Kasumi-1 (cell line): ENCODE measurements at regions not wholly inside any gene's neighbourhood (a gene's known extent, or its start where the extent isn't known, plus 50 kb on each side); places are given as distances from the start of the nearest gene placed in this dataset.
A peak's percentile ranks its signal among the peaks of the same experiment; 100 is the strongest.

Source experiments
- DNase-seq, 2 experiments: peaks; one replicate each; lab custom pipeline; 2025; lab: John Stamatoyannopoulos, UW

DNA sequence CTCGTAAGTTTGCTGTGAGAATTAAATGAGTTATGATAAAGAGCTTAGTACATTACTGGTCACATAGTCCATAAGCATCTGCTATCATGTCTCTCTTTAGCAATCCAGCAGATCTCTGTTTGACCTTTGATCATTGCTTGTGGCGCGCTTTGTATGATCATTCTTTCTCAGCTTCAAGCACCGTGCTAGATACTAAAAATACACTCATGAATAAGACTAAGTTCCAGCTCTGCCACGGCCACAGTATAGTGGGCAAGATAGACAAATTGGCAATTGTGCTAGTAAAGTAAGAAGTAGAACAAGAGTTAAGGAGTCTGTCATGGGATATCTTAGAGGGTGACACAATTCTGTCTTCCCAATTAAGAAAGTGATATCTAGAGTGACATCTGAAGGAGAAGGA, 75.2 kb upstream of the ADGRF1 start:
- no peak for DNase-seq

DNA sequence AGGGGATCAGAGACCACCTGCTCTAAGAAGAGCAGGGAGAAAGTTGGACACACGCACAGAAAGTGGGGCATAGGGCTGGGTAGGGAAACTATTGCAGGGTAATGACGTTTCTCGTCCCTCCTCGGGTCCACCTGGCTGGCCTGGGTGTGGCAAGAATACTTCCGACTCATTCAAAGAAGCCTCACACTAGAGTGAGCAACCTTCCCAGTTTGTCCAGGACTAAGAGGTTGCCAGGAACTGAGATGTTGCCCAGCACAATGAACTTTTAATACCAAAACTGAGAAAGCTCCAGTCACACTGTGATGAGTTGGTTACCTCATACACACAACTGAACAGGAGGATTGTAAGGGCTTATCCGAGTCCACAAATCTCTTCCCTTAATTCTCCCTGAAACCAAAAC, 74.5 kb upstream of the ADGRF1 start:
- no peak for DNase-seq

DNA sequence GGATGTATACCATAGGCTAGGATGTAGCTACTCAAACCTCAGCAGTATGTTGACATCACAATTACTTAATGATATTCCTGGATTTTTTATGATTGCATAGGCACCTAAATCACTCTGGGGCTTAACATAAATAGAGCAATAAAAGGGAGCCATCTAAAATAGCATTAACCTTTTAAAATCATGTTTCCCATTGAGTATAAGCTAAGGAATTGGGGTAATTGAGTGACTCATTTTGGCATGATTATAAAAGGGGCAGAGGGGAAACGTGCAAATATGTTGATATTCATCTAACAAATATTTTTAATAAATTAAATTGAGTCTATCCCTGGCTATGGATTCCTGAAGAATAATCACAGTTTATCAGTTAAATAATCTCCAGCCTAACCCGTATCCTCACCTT, 74.0 kb upstream of the ADGRF1 start:
- no peak for DNase-seq

DNA sequence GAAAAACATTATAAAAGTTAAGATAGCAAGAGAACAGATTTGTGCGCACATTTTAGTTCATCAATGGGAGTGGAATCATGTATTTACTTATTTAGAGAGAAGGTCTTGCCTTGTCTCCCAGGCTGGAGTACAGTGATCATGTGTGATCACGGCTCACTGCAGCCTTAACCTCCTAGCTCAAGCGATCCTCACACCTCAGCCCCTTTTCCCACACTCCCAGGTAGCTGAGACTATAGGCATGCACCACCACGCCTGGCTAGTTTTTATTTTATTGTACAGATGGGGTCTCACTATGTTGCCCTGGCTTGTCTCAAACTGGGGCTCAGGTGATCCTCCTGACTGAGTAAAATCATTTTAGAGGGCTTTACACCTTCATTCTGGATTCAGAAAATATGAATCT, 72.3 kb upstream of the ADGRF1 start:
- DNase-seq, result no peak

DNA sequence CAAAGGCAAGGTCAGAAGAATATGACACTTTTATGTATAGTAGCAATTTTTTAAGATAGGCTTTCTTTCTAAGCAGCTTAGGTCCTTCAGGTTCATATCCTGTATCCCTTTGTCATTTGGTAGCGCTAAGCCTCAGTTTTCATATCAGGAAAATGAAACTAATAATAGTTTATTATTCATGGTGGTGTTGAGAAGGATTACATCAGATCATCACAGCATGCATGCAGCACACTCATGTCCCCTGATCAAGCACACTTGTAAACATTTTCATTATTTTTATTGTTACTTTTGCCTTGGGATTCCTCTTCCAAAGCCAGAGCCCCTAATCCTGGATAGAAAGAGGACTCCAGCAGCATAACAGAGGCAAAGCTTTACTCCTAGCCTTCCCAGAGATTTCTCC, 70.2 kb upstream of the ADGRF1 start:
- no peak for DNase-seq

DNA sequence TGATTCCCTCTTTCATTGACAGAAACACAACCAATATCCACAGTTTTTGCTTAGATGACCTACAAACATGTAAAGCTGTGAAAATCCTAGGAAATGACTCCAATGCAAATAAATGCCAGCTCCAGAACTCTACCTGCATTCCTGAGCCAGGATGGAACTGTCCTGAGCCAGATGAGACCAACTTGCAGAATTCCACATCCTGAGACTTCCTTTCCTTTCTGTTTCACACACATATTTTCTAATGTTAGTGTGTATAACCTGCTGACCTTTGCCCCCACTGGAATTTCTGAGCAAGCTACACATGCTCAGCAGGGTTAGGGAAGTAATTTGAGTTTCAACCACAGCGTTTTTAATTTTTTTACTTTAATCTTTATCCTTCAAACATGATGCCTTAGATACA, 69.6 kb upstream of the ADGRF1 start:
- DNase-seq, result no peak

DNA sequence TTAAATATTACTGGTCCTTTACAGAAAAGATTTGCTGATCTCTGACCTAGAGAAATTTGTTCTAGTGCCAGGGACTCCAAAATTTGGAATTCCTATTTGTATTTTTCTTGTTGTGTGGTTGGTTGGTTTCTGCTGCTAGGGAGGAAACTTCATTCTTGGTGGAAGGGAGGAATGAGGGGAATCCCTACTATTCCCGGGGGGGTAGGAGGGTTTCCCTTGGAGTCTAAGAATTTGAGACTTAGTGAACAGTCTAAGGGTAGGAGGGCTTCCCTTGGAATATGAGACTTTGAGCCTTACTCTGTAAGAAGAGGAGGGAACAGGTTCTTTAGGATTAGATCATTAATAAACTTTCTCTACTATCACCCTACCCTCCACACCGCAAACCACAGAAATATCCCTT, 67.1 kb upstream of the ADGRF1 start:
- DNase-seq, result no peak

DNA sequence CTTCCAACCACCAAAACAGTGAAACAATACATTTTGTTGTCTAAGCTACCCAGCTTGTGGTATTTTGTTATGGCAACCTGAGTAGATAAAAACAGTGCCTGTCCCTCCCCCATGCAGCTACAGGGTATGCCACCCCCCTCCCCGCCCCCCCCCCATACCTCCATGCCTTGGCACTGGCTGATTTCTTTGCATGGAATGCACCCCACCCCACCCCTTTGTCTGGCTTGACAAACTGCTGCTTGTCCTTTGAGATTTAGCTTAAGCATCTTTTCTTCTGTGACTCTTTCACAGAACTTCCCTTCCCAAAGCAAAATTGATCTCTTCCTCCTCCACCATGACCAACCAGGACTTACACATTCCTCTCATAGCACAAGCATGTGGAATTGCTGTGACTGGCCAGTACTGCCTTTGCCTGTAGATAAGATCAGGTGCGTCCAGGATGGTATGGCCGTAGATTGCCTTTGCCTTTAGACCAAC, 64.6 kb upstream of the ADGRF1 start:
- DNase-seq, result no peak

DNA sequence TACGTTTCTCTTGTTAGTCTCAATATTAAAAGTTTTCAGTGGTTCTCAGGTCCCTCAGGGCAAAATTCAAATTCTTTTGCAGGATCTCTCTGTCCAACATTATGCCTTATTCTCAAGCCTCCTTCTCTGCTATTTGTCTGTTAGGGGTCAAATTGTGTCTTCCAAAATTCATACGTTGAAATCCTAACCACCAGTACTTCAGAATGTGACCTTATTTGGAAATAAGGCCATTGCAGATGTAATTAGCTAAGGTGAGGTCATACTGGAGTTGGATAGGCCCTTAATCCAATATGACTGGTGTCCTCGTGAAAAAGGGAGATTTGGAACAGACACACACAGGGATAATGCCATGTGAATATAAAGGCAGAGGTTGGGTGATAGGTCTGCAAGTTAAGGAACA, 64.1 kb upstream of the ADGRF1 start:
- DNase-seq, result no peak

DNA sequence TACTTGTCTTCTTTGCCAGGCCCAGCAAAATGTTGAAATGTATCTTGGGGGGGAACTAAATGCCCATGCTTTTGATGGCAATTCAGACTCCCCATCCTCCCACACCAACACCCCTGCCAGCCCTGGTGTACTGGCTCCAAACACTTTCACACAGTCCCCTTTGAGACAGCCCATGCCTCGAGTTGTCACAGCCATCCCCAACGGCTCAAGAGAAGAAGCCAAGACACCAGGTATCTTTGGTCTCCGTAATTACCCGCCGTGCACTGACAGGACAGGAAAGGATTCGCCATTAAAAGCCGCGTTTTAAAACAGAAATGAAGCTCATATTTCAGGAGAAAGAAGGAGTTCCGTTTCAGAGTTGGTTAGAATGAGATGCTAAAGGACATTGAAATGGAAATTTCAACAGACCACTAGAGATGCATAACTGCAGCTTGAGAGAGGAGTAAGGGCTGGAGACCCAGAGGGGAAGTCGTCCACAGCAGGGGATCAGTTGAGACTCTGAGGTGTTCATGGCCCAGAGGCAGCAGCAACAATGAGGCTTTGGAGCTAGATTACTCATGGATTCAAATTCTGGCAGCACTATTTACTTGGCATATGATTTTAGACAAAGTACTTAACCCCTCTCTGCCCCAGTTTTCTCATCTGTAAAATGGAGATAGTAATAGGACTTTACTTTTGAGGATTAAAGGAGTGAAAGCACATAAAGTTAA, 63.5 kb upstream of the ADGRF1 start:
- DNase-seq, result no peak

DNA sequence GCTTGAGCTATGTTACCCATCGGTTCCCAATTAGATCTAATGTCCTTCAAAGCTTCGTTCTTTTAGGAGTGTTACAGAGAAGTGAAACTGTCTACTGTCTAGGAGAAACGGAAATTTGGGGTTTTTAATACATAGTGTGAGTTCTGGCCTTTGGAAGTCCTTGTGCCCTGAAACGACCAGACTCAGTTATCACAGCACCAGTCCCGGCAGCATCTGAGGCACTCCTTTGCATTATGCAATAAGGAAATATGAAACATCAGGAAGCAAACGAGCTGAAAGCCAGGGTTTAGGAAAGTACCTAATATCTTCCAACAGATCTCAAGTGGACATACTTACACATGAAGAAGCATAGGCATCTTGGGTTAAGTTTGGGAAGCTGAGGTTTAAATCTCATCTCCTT, 61.8 kb upstream of the ADGRF1 start:
- DNase-seq, result no peak

DNA sequence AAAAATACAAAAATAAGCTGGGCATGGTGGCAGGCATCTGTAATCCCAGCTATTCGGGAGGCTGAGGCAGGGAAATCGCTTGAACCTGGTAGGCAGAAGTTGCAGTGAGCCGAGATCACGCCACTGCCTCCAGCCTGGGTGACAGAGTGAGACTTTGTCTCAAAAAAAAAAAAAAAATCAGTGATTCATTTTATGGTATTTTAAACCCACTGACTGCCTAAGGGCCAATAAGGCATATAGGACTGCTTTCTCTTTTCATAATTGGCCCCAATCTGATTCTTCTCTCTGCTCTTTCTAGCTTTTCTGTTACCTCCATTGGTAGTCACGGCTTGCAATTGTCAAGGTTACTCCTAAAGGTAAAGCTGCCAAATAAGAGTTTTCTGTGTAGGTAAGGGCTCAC, 60.2 kb upstream of the ADGRF1 start:
- no peak for DNase-seq

DNA sequence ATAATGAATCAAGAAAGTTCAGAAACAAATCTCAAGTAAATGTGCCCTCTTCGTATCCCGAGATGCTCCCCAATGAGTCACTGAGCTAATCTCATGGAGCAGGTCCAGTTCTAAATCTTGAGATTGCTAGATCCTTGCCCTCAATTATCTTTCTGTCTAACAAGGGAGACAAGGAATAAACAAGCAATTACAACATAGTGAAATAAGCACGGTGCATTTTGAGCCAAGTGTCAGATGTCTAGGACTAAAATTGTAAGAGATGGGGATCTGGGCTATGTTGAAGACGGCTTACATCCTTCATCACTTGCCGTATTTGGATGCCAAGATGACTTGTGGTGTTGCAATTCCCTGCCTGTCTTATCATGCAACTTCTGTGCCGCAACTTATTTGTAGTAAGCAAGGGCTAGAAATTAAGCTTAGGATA, 56.5 kb upstream of the ADGRF1 start:
- DNase-seq, result no peak

DNA sequence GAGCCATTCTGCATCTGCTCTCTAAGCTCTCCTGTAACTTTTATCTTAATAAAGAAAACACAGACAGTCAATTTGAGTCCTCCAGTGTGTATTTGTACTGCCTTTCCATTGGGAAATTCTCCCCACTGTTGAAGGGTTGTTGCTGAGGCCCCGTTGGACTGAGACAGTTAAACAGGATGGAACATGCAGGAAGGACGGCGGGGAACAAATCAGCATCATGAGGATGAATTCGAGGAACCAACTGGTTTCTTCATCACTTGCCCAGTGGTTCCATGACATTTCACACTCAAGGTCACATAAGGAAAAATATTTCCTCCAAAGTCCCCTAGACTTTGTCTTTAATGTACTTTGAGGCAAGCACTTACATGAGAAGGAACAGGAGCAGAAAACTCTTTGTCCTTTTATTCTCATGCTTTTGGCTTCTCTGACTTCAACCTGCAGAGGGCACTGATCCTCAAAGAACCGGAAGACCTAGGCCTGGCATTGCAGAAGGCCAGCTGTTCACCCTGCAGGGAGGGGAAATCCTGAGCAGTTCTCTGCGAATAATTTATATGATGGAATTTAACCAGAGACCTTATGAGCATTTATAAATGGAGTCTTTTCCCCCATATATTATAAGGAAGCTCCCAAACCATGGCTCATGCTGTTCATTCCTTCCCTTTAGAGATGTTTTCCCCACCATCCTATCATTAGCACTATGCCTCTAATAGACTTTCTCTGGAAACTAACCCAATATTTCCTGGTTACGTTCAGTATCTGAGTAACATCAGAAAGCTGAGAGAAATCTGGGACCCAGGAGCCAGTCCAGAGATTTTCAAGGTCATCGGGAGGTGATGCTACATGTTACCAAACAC, 55.2 kb upstream of the ADGRF1 start:
- DNase-seq, result peak; percentile 86 to 94

DNA sequence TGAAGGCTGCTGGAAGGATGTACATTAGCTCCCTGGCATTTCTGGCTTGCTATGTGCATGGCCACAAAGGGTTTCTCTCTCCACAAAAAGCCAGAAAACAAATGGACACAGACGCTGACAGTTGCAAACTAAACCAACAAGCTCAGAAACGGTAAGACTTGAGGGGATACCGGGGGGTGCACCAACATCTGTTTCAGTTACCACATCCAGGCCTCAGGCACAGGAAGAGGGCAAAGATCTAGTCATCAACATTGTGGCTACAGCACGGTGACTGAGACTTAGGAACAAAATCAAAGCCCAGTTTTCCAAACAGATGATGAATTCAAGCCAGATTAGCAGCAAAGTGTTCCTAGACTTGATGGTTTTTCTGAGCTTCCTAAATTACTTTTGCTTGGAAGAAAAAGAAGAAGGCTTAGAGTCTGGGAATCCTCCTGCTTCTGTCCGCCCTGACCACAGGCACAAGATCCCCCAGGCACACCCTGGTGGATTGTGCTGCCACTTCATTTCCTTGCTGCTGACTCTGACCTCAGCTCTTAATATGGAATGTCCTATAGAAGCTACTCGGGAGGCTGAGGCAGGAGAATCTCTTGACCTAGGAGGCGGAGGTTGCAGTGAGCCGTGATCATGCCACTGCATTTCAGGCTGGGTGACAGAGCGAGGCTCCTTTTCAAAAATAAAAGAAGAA, 54.2 kb upstream of the ADGRF1 start:
- no peak for DNase-seq

DNA sequence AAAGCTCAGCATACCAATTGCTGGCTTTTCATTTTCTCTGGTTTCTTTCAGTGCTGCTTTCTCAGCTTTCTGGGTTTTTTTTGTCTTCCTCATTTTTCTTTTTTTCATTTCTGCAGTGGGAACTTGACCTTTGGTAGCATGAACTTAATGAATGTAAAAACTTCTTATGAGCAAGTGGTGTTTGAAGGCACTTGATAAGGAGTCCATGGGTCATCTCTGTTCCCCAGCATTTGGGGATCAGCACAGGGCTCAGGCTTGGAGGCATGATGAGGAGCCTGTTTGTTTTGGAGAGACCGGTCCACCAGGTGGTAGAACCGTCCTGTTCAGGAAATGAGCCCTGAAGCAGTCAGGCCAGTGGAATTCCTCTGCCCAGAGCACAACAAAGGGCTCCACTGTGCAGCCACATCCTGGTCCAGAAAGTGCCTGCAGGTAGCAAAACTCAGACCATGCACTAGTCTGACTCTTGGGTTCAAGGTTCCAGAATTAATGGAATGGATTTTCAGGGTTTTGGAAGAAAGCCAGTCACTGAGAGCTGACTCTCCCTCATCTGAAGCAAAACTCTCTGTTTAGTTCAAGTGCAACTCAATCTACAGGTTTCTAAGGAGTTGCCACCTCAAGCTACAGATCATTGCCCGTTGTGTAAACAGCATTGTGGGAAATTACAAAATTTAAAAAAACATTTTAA, 52.3 kb upstream of the ADGRF1 start:
- no peak for DNase-seq

DNA sequence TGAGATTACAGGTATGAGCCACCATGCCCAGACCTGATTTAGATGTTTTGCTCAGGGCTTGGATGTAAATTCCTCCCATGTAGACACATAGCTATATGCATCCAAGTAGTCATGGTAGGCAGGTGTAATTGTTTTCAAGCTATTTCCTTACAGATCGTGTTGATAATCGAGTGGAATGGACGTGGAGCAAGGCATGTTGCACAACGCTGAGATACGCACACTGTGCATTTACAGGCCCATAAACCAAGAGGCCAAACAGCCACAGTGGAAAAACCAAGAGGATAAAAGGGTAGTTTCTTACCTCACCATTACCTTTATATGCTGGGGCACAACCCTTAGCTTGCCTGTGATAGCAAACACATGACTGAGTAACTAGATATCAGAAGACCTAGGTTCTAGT, 51.0 kb upstream of the ADGRF1 start:
- no peak for DNase-seq

DNA sequence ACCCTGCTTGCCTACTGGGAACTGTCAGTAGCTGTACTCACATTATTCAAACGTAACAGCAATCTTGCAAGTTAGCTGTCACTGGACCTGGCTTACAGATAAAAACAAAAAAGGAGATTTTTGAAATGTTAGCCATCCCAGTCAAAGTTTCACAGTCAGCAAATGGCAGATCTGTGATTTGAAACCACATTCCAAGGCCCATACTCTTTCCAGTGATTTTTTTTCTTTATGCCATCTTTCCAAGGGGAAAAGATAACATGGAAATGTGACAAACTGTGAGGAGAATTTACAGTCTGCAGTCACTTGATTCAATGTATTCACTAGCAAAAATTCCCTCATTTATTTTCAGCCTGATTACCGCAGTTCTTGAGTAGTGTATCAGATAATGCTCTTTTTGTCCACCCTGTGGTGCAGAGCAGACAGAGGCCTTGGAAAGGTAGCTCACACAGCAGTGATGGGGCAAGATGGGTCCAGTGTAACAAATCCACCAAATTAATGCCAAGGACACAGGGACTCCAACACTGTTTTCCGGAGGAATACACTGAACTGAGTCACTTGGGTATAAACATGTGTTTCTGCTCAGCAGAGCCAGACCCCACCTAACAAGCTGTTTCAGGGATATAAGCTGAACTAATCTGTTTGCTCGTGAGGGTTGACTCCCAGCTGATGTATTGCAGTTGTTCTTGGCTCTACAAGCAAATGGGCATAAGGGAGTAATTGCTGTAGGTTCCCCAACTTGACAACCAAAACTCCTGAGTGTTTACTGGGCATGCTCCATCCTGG, 49.9 kb upstream of the ADGRF1 start:
- DNase-seq, result no peak
